Uterus (tissue), 3 donors: ENCODE measurements at regions not wholly inside any gene's neighbourhood (a gene's known extent, or its start where the extent isn't known, plus 50 kb on each side); places are given as distances from the start of the nearest gene placed in this dataset.

ENCODE experiments used
- DNase-seq, 2 donors: peaks; one replicate each; pipeline ENCODE4 v3.0.0-alpha.2; 2019 to 2020
- H3K27ac ChIP-seq, 2 donors: fragments of 200-600 bp; sonication (generic); 1 replicate in 1 of 2; 2 replicates in 1 of 2; pipeline ENCODE4 v1.5.1; 2016 to 2018
- H3K27me3 ChIP-seq, 2 donors: fragments of 200-600 bp; sonication (generic); one replicate each; pipeline ENCODE4 v1.5.1; 2018 to 2019; ENCODE audit warnings: control low read depth in 1 of 2
- H3K36me3 ChIP-seq, 2 donors: fragments of 200-600 bp; sonication (generic); one replicate each; pipeline ENCODE4 v1.5.1; 2019; ENCODE audit warnings: control low read depth in 1 of 2
- H3K4me1 ChIP-seq, 2 donors: fragments of 200-600 bp; sonication (generic); one replicate each; pipeline ENCODE4 v1.5.1; 2018 to 2019; ENCODE audit warnings: control low read depth in 1 of 2
- H3K4me3 ChIP-seq, 2 donors: fragments of 200-600 bp; sonication (generic); 1 replicate in 1 of 2; 2 replicates in 1 of 2; pipeline ENCODE4 v1.5.1; 2018 to 2019; ENCODE audit warnings: mild to moderate bottlenecking in 1 of 2
- H3K9me3 ChIP-seq, 2 donors: fragments of 200-600 bp; sonication (generic); one replicate each; pipeline ENCODE4 v1.5.1; 2019; ENCODE audit warnings: control low read depth in 1 of 2
- POLR2A ChIP-seq, 2 donors: fragments of 450-650 bp; IDR thresholded peaks; one replicate each; pipeline ENCODE4 v1.6.1; 2016; ENCODE audit warnings: antibody characterized with exemption in 2 of 2, mild to moderate bottlenecking in 1 of 2, moderate library complexity in 1 of 2
- intact Hi-C: fragments of 100-400 bp; cut with DNase I; formaldehyde crosslinking; loops from one replicate; pipeline ENCODE4 v1.15.1; 2023; ENCODE audit warnings: low total_unique reads
- TF ChIP-seq, protein P1 (sequence below), 4 experiments: fragments of 200-600 bp in 2 of 4; fragments of 450-650 bp in 2 of 4; sonication (generic) in 2 of 4; IDR thresholded peaks; one replicate each; pipeline ENCODE4 v1.5.1; 2016 to 2019; ENCODE audit warnings: antibody characterized with exemption in 4 of 4, mild to moderate bottlenecking in 2 of 4, moderate library complexity in 1 of 4
- donor health status: DM: yes; HTN: yes; CAD: no.

GRCh38 chr5:28234356-28234968 lies 1196.1 kb upstream of the CDH9 start:
- Histone ChIP-seq H3K27ac (no peak overlapping the region), H3K36me3 (no peaks in the 10 kb centered on the region), H3K4me1 (no peaks in the 10 kb centered on the region), H3K4me3 (no peak overlapping the region), H3K27me3 (no peaks in the 10 kb centered on the region), H3K9me3 (no peaks in the 10 kb centered on the region)
- intact Hi-C loops, result no loop called here
- TF ChIP-seq, protein P1, sequence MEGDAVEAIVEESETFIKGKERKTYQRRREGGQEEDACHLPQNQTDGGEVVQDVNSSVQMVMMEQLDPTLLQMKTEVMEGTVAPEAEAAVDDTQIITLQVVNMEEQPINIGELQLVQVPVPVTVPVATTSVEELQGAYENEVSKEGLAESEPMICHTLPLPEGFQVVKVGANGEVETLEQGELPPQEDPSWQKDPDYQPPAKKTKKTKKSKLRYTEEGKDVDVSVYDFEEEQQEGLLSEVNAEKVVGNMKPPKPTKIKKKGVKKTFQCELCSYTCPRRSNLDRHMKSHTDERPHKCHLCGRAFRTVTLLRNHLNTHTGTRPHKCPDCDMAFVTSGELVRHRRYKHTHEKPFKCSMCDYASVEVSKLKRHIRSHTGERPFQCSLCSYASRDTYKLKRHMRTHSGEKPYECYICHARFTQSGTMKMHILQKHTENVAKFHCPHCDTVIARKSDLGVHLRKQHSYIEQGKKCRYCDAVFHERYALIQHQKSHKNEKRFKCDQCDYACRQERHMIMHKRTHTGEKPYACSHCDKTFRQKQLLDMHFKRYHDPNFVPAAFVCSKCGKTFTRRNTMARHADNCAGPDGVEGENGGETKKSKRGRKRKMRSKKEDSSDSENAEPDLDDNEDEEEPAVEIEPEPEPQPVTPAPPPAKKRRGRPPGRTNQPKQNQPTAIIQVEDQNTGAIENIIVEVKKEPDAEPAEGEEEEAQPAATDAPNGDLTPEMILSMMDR (IDR thresholded peaks at IDR 0.05), result no peak
- no peak for TF ChIP-seq POLR2A (IDR thresholded peaks at IDR 0.05)
- no peak for DNase-seq

GRCh38 chr5:28226407-28226806 lies 1188.0 kb upstream of the CDH9 start:
- TF ChIP-seq, protein P1 (IDR thresholded peaks at IDR 0.05), result no peak
- no peak for TF ChIP-seq POLR2A (IDR thresholded peaks at IDR 0.05)
- Histone ChIP-seq H3K36me3 (no peaks in the 10 kb centered on the region), H3K27me3 (no peaks in the 10 kb centered on the region), H3K9me3 (no peaks in the 10 kb centered on the region), H3K4me3 (no peak overlapping the region), H3K4me1 (no peaks in the 10 kb centered on the region), H3K27ac (no peak overlapping the region)
- intact Hi-C loops, result no loop called here
- DNase-seq, result no peak

GRCh38 chr5:28219539-28219938 lies 1181.2 kb upstream of the CDH9 start:
- no peaks in the 10 kb centered on the region for H3K27me3 ChIP-seq
- intact Hi-C loops, result no loop called here
- no peaks in the 10 kb centered on the region for H3K9me3 ChIP-seq
- no peaks in the 10 kb centered on the region for H3K36me3 ChIP-seq
- no peak overlapping the region for H3K4me3 ChIP-seq
- DNase-seq, result no peak
- H3K4me1 ChIP-seq, result no peaks in the 10 kb centered on the region
- TF ChIP-seq, protein P1 (IDR thresholded peaks at IDR 0.05), result no peak
- no peak for TF ChIP-seq POLR2A (IDR thresholded peaks at IDR 0.05)
- no peak overlapping the region for H3K27ac ChIP-seq

DNA sequence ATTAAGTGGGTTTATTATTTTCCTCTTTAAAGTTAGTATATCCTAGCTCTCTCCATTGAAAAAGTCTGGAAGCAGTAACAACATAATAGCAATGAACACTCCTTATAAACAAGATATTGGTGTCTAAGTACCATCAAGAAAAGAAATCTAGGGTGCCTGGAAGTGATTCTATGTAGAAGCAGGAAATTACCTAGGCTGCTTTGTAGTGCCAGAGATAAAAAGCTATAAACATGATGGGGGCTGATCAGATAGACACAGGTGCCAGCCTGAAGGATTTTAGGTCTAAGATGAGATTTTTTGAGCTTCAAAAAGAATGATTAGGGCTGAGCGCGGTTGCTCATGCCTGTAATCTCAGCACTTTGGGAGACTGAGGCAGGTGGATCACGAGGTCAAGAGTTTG lies 1179.3 kb upstream of the CDH9 start:
- no peaks in the 10 kb centered on the region for H3K27me3 ChIP-seq
- no peak overlapping the region for H3K27ac ChIP-seq
- H3K4me3 ChIP-seq, result no peak overlapping the region
- H3K36me3 ChIP-seq, result no peaks in the 10 kb centered on the region
- intact Hi-C loops, result no loop called here
- TF ChIP-seq POLR2A (IDR thresholded peaks at IDR 0.05), result no peak
- DNase-seq, result no peak
- no peaks in the 10 kb centered on the region for H3K9me3 ChIP-seq
- H3K4me1 ChIP-seq, result no peaks in the 10 kb centered on the region

DNA sequence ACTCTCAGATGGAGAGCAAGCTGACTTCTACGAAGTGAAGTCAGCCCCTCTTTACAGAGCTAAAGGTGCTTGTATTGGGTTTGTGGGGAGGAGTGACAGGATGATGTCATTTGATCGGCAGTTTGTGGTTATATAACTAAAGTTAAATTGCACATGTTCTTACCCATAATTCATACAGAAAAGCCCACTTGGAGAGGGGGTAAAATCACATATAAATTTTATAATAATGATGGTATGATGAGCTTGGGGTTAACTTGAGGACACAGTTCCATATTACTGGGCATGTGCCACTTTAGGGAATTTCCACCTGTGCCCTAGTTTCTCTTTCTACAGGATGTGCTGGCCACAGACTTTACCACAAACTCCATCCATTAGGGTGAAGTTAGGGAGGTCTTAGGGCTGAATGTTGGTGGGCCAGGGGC lies 1178.6 kb upstream of the CDH9 start:
- no peak for TF ChIP-seq POLR2A (IDR thresholded peaks at IDR 0.05)
- TF ChIP-seq, protein P1 (IDR thresholded peaks at IDR 0.05), result no peak
- H3K27me3 ChIP-seq, result no peaks in the 10 kb centered on the region
- H3K4me3 ChIP-seq, result no peak overlapping the region
- no peaks in the 10 kb centered on the region for H3K4me1 ChIP-seq
- no peaks in the 10 kb centered on the region for H3K9me3 ChIP-seq
- H3K27ac ChIP-seq, result no peak overlapping the region
- no peaks in the 10 kb centered on the region for H3K36me3 ChIP-seq
- intact Hi-C loops, result no loop called here
- DNase-seq, result no peak

GRCh38 chr5:28215091-28215490 lies 1176.7 kb upstream of the CDH9 start:
- Histone ChIP-seq H3K9me3 (no peaks in the 10 kb centered on the region), H3K27ac (no peak overlapping the region), H3K36me3 (no peaks in the 10 kb centered on the region), H3K27me3 (no peaks in the 10 kb centered on the region), H3K4me1 (no peaks in the 10 kb centered on the region), H3K4me3 (no peak overlapping the region)
- intact Hi-C loops, result no loop called here
- no peak for TF ChIP-seq POLR2A (IDR thresholded peaks at IDR 0.05)
- TF ChIP-seq, protein P1 (IDR thresholded peaks at IDR 0.05), result no peak
- no peak for DNase-seq
